Kasumi-1 (cell line): ENCODE measurements at regions not wholly inside any gene's neighbourhood (a gene's known extent, or its start where the extent isn't known, plus 50 kb on each side); places are given as distances from the start of the nearest gene placed in this dataset.
"Not testable (repeated sequence)": the region's sequence is repeated elsewhere in the genome, so short reads cannot be mapped to it uniquely, and the experiment has no call there.

ENCODE experiments used
- DNase-seq, 2 experiments: peaks; one replicate each; lab custom pipeline; 2025; lab: John Stamatoyannopoulos, UW

DNA sequence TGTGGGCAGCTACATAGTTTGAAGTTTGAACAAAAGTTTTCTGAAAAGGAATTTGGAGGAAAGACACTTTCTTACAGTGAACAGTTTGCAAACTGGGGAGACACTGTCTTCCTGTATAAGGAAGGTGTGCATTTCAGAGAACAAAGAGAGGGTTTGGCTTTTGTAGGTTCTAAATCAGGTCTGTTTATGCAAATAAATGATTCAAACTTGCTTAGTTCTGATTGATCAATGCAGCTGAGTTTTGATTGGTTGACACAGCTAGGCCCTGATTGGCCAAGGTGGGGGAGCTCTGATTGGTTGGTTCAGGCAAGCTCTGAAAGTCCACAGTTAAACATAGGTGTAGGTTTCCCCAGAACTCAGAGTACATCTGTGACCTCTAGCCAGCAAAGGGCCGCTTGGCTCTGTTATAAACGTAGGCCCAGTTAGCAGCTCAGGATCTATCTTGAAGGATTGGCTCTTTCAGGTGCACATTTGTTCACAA is 63.0 kb upstream of the ENPP6 start:
- DNase-seq = no peak

GRCh38 chr4:184280137-184280536 is 62.5 kb upstream of the ENPP6 start:
- DNase-seq = no peak

DNA sequence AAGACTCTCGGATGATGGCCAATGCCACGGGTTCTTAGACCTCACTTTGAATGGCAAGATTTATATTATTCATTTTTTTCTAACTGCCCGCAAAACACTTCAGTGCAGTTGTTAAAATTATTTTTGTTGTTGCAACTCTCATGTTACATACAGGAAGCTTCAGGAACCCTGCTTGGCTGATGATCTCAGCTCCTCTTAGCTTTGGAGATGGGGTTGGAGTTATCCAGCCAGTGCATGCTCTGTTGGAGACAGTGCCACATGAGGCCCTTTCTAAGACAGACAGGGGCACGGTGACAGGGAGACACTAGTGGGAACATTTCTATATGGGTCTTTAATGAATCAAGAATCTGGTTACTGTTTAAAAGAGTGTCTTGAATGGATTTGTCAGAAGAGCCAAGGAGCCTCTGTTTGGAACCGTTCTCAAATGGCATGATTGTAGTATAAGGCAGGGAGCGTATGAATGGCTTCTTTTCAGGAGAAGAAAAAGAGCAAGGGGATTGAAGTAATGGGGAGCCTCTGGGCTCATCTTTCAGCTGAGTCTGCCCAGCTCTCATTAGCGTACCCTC is 61.9 kb upstream of the ENPP6 start:
- no peak for DNase-seq

DNA sequence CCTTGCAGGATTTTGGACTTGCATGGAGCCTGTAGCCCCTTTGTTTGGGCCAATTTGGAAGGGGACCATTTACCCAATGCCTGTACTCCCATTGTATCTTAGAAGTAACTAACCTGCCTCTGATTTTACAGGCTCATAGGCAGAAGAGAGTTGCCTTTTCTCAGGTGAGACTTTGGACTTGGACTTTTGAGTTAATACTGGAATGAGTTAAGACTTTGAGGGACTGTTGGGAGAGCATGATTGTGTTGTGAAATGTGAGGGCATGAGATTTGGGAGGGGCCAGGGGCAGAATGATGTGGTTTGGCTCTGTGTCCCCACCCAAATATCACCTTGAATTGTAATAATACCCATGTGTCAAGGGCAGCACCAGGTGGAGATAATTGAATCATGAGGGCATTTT is 60.1 kb upstream of the ENPP6 start:
- not testable (repeated sequence) for DNase-seq

- not testable (repeated sequence) for DNase-seq
Measured at GRCh38 chr4:184277010-184277409, 59.3 kb upstream of the ENPP6 start.

DNA sequence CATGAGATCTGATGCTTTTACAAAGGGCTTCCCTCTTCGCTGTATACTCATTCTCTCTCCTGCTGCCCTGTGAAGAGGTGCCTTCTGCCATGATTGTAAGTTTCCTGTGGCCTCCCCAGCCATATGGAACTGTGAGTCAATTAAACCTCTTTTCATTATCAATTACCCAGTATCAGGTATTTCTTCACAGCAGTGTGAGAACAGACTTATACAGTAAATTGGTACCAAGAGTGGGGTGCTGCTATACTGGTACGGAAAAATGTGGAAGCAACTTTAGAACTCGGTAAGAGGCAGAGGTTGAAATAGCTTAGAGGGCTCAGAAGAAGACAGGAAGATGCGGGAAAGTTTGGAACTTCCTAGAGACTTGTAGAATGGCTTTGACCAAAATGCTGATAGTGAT is 58.7 kb upstream of the ENPP6 start:
- DNase-seq = not testable (repeated sequence)

- DNase-seq = no peak
Measured at GRCh38 chr4:184275766-184276165, 58.1 kb upstream of the ENPP6 start.

DNA sequence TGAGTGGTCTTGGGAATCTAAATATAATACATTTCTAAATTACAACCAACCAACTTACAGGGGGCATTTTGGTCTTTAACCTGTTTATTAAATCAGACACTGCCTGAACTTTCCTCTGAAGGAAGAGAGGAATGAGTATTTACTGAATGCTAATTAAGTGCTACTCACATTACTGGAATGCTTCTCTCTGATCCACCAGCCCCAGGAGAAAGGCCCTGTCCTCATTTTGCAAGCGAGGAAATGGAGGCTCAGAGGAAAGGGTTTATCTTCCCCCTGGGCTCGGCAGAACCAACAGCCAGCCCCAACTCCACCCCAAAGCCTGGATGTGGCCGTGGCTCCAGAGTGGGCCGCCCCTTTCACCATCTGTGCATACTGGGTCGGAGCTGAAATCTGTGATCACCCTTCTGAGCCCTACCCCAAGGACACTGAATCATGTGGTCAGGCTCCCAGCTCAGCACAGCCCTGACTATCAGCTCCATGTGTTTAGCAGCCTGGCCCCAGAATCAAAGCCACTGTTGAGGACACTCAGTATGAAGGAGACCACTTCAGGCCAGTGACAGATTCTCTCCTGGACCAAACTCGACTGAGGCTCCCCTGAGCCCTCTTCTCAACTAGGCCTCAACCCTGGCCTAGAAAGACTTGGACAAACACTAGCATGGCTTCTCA is 56.7 kb upstream of the ENPP6 start:
- DNase-seq = no peak

- DNase-seq = no peak
Measured at GRCh38 chr4:184273166-184274147, 55.8 kb upstream of the ENPP6 start.

DNA sequence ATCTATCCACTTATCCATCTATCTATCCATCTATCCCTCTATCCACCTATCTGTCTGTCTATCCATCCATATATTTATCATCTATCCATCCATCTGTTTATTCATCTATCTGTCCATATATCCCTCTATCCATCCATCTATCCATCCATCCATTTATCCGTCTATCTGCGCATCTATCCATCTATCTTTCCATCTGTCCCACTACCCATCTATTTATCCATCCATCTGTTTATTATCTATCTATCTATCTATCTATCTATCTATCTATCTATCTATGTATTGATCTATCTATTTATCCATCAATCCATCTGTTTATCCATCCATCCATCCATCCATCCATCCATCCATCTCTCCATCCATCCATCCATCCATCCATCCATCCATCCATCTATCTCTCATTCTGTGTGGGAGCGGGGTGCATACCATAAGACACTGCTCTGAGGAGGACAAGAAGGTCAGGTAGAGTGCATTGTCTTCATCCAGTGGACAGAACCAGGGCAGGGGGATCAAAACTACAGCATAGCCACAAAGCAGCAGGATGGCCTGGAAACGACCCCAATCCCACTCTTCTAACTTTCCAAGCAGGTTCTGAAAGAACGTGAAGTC is 53.2 kb upstream of the ENPP6 start:
- DNase-seq = no peak

DNA sequence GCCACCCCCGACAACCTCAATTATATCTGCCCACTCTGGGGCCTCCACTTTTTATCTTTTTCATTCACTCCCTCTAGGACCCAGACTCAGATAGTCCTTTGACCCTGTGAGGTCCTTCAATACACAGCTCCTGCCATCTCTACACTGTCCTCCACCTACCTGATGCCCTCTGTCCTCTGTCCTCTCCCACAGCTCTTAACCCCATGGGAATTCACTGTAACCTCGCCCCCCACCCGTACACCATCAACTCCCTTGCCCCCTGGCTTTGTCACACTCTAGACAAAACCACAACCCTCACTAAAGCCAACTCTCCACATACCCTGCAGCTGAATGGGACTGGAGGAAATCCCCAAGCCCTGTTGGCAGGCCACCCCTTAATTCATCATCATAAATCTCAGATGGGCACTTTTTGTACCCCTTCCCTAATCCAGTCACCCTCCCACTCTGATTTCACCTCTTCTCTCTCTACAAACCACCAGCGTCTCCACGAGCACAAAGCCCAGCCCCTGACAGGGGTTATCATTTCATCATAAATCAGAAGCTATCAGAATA is 52.3 kb upstream of the ENPP6 start:
- no peak for DNase-seq

DNA sequence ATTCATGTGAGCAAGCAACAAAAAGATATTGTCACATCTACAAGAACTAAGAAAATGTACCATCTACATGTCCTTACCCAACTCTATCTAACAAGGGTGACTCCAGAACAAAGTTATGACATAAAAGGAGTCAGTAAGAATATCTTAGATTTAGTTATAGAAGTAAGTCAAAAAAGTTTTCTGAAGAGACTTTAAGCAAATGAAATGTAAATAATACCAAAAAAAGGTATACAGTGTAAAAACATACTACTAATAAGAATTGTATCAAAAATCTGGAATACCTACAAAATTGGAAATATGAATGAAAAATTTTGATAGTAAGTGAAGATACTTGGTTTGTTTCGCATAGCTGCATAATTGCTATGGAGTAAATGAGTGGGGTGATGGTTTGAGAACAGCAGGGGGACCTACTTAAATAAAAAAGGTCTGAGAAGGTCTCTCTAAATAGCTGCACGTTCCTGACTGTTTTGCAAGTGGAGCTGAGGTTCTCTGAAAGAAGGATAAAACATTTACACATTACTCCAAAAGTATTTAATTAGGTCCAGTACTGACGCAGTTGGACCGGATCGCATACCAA is 51.0 kb upstream of the ENPP6 start:
- DNase-seq = peak; percentile 59 to 71

GRCh38 chr4:184267673-184268583 is 50.3 kb upstream of the ENPP6 start:
- DNase-seq = peak; percentile 93 to 96
